22Rv1 (cell line): ENCODE measurements at regions not wholly inside any gene's neighbourhood (a gene's known extent, or its start where the extent isn't known, plus 50 kb on each side); places are given as distances from the start of the nearest gene placed in this dataset.

ENCODE experiments used
- H3K27ac ChIP-seq: fragments of 450-650 bp; 2 replicates; pipeline ENCODE4 v1.5.1; 2017
- CTCF ChIP-seq: fragments of 450-650 bp; IDR thresholded peaks from 2 replicates; pipeline ENCODE4 v1.5.1; 2017; ENCODE audit warnings: mild to moderate bottlenecking
- ZFX ChIP-seq: fragments of 450-650 bp; IDR thresholded peaks from 2 replicates; pipeline ENCODE4 v1.6.1; 2017; ENCODE audit warnings: antibody characterized with exemption, borderline replicate concordance

GRCh38 chr1:5012249-5012648 lies 357.8 kb downstream of the AJAP1 start:
- TF ChIP-seq CTCF (no peak), ZFX (no peak)
- H3K27ac ChIP-seq: no peak overlapping the region

- H3K27ac ChIP-seq: no peak overlapping the region
- TF ChIP-seq CTCF: no peak
- no peak for TF ChIP-seq ZFX
Measured at GRCh38 chr1:5010656-5011055, 356.2 kb downstream of the AJAP1 start.

GRCh38 chr1:5010236-5010635 lies 355.8 kb downstream of the AJAP1 start:
- no peak overlapping the region for H3K27ac ChIP-seq
- TF ChIP-seq ZFX (no peak), CTCF (no peak)

- TF ChIP-seq ZFX: no peak
- no peak for TF ChIP-seq CTCF
- no peak overlapping the region for H3K27ac ChIP-seq
Measured at GRCh38 chr1:5009376-5010065, 355.1 kb downstream of the AJAP1 start.

- TF ChIP-seq ZFX (no peak), CTCF (no peak)
- no peak overlapping the region for H3K27ac ChIP-seq
Measured at GRCh38 chr1:5005171-5005570, 350.8 kb downstream of the AJAP1 start.

- H3K27ac ChIP-seq: no peak overlapping the region
- TF ChIP-seq CTCF (no peak), ZFX (no peak)
Measured at GRCh38 chr1:5002676-5003075, 348.3 kb downstream of the AJAP1 start.

GRCh38 chr1:5001466-5001865 lies 347.1 kb downstream of the AJAP1 start:
- TF ChIP-seq ZFX (no peak), CTCF (no peak)
- H3K27ac ChIP-seq: no peak overlapping the region
